ENCODE measurements at regions not wholly inside any gene's neighbourhood (a gene's known extent, or its start where the extent isn't known, plus 50 kb on each side); places are given as distances from the start of the nearest gene placed in this dataset.
A peak's percentile ranks its signal among the peaks of the same experiment; 100 is the strongest.

- dilution Hi-C loops (cut with MboI; ENCODE audit: extremely low pct_ligation_motif_present, low sequenced_read_pairs), result no loop called here
- H3K4me2 ChIP-seq (ENCODE audit: control insufficient read depth, extremely low read depth, insufficient read depth, low read depth, low read length), result no peak overlapping the region
- no peak overlapping the region for H3K27ac ChIP-seq (ENCODE audit: control insufficient read depth, insufficient read depth, low read length)
- H2AFZ ChIP-seq (ENCODE audit: control insufficient read depth, low read length), result no peak overlapping the region
- no peak for DNase-seq (ENCODE audit: low read depth, low spot score)
- H4K20me1 ChIP-seq (ENCODE audit: control insufficient read depth, extremely low read depth, insufficient read depth, low read length), result no peaks in the 10 kb centered on the region
- H3K4me3 ChIP-seq (ENCODE audit: control insufficient read depth in 2 of 3, extremely low read depth in 1 of 3, insufficient read depth in 2 of 3, low read depth in 1 of 3, low read length in 3 of 3), result no peak overlapping the region
- TF ChIP-seq, protein P1, sequence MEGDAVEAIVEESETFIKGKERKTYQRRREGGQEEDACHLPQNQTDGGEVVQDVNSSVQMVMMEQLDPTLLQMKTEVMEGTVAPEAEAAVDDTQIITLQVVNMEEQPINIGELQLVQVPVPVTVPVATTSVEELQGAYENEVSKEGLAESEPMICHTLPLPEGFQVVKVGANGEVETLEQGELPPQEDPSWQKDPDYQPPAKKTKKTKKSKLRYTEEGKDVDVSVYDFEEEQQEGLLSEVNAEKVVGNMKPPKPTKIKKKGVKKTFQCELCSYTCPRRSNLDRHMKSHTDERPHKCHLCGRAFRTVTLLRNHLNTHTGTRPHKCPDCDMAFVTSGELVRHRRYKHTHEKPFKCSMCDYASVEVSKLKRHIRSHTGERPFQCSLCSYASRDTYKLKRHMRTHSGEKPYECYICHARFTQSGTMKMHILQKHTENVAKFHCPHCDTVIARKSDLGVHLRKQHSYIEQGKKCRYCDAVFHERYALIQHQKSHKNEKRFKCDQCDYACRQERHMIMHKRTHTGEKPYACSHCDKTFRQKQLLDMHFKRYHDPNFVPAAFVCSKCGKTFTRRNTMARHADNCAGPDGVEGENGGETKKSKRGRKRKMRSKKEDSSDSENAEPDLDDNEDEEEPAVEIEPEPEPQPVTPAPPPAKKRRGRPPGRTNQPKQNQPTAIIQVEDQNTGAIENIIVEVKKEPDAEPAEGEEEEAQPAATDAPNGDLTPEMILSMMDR (optimal IDR thresholded peaks at IDR 0.05 in 1 of 3, IDR thresholded peaks at IDR 0.05 in 1 of 3, conservative IDR thresholded peaks at IDR 0.05 in 1 of 3; ENCODE audit: extremely low read depth in 1 of 3, insufficient read depth in 2 of 3, low read length in 3 of 3), result peak in 1 of 3 experiments; percentile 5
- no peak for TF ChIP-seq EZH2 (IDR thresholded peaks at IDR 0.05; ENCODE audit: low read length)
- no peaks in the 10 kb centered on the region for H3K36me3 ChIP-seq (ENCODE audit: control insufficient read depth in 2 of 2, extremely low read depth in 1 of 2, insufficient read depth in 2 of 2, low read length in 2 of 2)
- no peaks in the 10 kb centered on the region for H3K79me2 ChIP-seq (ENCODE audit: control insufficient read depth, insufficient read depth, low read length)
- H3K4me1 ChIP-seq (ENCODE audit: control insufficient read depth, extremely low read depth, insufficient read depth, low read length), result no peaks in the 10 kb centered on the region
- no peak overlapping the region for H3K9ac ChIP-seq (ENCODE audit: control insufficient read depth, extremely low read depth, insufficient read depth, low read length)
- no peak for FAIRE-seq
- no peaks in the 10 kb centered on the region for H3K27me3 ChIP-seq (ENCODE audit: control insufficient read depth, extremely low read depth, insufficient read depth, low read length)
- no peaks in the 10 kb centered on the region for H3K9me3 ChIP-seq (ENCODE audit: control insufficient read depth, low read depth, low read length)
- H3K9me1 ChIP-seq (ENCODE audit: control insufficient read depth, extremely low read depth, insufficient read depth, low read length), result no peaks in the 10 kb centered on the region
These were observed 212.2 kb downstream of the ZNF621 start for GRCh38 chr3:40736943-40737342.

DNA sequence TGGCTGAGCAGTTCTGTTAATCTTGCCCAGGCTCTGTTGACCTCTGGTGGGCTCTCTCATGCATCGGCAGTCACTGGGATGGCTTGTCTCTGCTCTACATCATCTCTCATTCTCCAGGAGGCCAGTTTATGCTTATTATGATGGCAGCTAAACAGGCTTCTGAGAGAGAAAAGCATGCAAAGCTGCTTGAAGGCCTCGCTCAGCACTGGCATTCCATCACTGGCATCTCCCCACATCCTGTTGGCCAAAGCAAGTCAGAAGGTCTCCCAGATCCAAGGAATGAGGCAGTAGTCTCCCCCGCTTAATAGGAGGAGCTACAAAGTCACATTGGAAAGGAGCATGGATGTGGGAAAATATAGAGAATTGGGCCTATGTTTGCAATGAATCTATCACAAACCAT, 212.6 kb downstream of the ZNF621 start:
- no peak overlapping the region for H3K4me2 ChIP-seq (ENCODE audit: control insufficient read depth, extremely low read depth, insufficient read depth, low read depth, low read length)
- no peaks in the 10 kb centered on the region for H4K20me1 ChIP-seq (ENCODE audit: control insufficient read depth, extremely low read depth, insufficient read depth, low read length)
- no peak overlapping the region for H2AFZ ChIP-seq (ENCODE audit: control insufficient read depth, low read length)
- no peaks in the 10 kb centered on the region for H3K27me3 ChIP-seq (ENCODE audit: control insufficient read depth, extremely low read depth, insufficient read depth, low read length)
- no peaks in the 10 kb centered on the region for H3K9me1 ChIP-seq (ENCODE audit: control insufficient read depth, extremely low read depth, insufficient read depth, low read length)
- TF ChIP-seq, protein P1 (optimal IDR thresholded peaks at IDR 0.05 in 1 of 3, IDR thresholded peaks at IDR 0.05 in 1 of 3, conservative IDR thresholded peaks at IDR 0.05 in 1 of 3; ENCODE audit: extremely low read depth in 1 of 3, insufficient read depth in 2 of 3, low read length in 3 of 3), result no peak
- no peak for TF ChIP-seq EZH2 (IDR thresholded peaks at IDR 0.05; ENCODE audit: low read length)
- DNase-seq (ENCODE audit: low read depth, low spot score) (no peak), FAIRE-seq (no peak)
- no peak overlapping the region for H3K9ac ChIP-seq (ENCODE audit: control insufficient read depth, extremely low read depth, insufficient read depth, low read length)
- no peaks in the 10 kb centered on the region for H3K36me3 ChIP-seq (ENCODE audit: control insufficient read depth in 2 of 2, extremely low read depth in 1 of 2, insufficient read depth in 2 of 2, low read length in 2 of 2)
- dilution Hi-C loops (cut with MboI; ENCODE audit: extremely low pct_ligation_motif_present, low sequenced_read_pairs), result no loop called here
- H3K9me3 ChIP-seq (ENCODE audit: control insufficient read depth, low read depth, low read length), result no peaks in the 10 kb centered on the region
- H3K4me1 ChIP-seq (ENCODE audit: control insufficient read depth, extremely low read depth, insufficient read depth, low read length), result no peaks in the 10 kb centered on the region
- H3K79me2 ChIP-seq (ENCODE audit: control insufficient read depth, insufficient read depth, low read length), result no peaks in the 10 kb centered on the region
- no peak overlapping the region for H3K27ac ChIP-seq (ENCODE audit: control insufficient read depth, insufficient read depth, low read length)
- no peak overlapping the region for H3K4me3 ChIP-seq (ENCODE audit: control insufficient read depth in 2 of 3, extremely low read depth in 1 of 3, insufficient read depth in 2 of 3, low read depth in 1 of 3, low read length in 3 of 3)

Data from keratinocyte (primary cell).